Gastroesophageal sphincter (tissue), 4 donors: ENCODE measurements at regions not wholly inside any gene's neighbourhood (a gene's known extent, or its start where the extent isn't known, plus 50 kb on each side); places are given as distances from the start of the nearest gene placed in this dataset.

Experiments
- ATAC-seq: fragments of 150-250 bp; one replicate; pipeline ENCODE4 v1.9.1; 2016; ENCODE audit warnings: mild to moderate bottlenecking, moderate library complexity
- H3K27ac ChIP-seq, 4 donors: fragments of 200-600 bp; sonication (generic) in 3 of 4; 1 replicate in 3 of 4; 2 replicates in 1 of 4; pipeline ENCODE4 v1.5.1; 2016 to 2019
- H3K27me3 ChIP-seq: fragments of 200-600 bp; sonication (generic); one replicate; pipeline ENCODE4 v1.5.1; 2019
- H3K36me3 ChIP-seq, 2 donors: fragments of 200-600 bp; sonication (generic); one replicate each; pipeline ENCODE4 v1.5.1; 2019; ENCODE audit warnings: control low read depth in 1 of 2
- H3K4me1 ChIP-seq, 3 donors: fragments of 200-600 bp; sonication (generic); 1 replicate in 2 of 3; 2 replicates in 1 of 3; pipeline ENCODE4 v1.5.1; 2016 to 2019; ENCODE audit warnings: control low read depth in 2 of 3
- H3K4me3 ChIP-seq, 2 donors: fragments of 200-600 bp; sonication (generic); one replicate each; pipeline ENCODE4 v1.5.1; 2019; ENCODE audit warnings: mild to moderate bottlenecking in 1 of 2, moderate library complexity in 1 of 2
- H3K9me3 ChIP-seq, 3 donors: fragments of 200-600 bp; sonication (generic); one replicate each; pipeline ENCODE4 v1.5.1; 2017 to 2019; ENCODE audit warnings: control low read depth in 2 of 3
- EP300 ChIP-seq: sonication (generic); formaldehyde crosslinking; IDR thresholded peaks from one replicate; pipeline ENCODE4 v1.6.1; 2017; ENCODE audit warnings: antibody characterized with exemption, mild to moderate bottlenecking
- POLR2A ChIP-seq, 2 donors: fragments of 450-650 bp; IDR thresholded peaks; one replicate each; pipeline ENCODE4 v1.6.1; 2017; ENCODE audit warnings: antibody characterized with exemption in 2 of 2, mild to moderate bottlenecking in 2 of 2, moderate library complexity in 1 of 2
- POLR2AphosphoS5 ChIP-seq: sonication (generic); formaldehyde crosslinking; IDR thresholded peaks from one replicate; pipeline ENCODE4 v1.6.1; 2017; ENCODE audit warnings: antibody characterized with exemption
- WGBS, 2 donors: methylation state at CpG; one replicate each; pipeline ENCODE4 v1.1.5; 2018; ENCODE audit warnings: low coverage in 1 of 2; 5-methylcytosine and 5-hydroxymethylcytosine counted together
- TF ChIP-seq, protein P1 (sequence below), 4 experiments: fragments of 200-600 bp in 2 of 4; fragments of 450-650 bp in 2 of 4; sonication (generic) in 1 of 4; IDR thresholded peaks; one replicate each; pipeline ENCODE4 v1.5.1; 2017 to 2019; ENCODE audit warnings: antibody characterized with exemption in 4 of 4, mild to moderate bottlenecking in 2 of 4, moderate library complexity in 2 of 4

DNA sequence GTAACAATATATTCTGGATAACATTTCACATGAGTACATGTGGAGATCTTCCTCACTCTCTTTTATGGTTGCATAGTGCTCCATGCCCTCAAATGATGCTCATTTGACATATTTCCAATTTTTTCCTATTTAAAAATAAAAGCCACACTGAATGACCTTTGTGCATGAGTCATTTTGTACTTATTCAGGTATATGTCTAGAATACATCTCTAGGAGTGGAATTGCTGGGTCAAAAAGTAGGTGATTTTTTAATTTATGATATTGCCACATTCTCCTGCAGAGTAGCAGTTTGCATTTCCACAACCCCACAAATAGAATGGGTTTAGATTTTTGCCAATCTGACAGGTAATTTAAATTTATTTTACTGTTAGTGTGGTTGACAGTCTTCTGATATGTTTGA, 104.8 kb downstream of the RPAP3 start:
- H3K9me3 ChIP-seq = no peaks in the 10 kb centered on the region
- no peaks in the 10 kb centered on the region for H3K27me3 ChIP-seq
- H3K4me1 ChIP-seq = no peaks in the 10 kb centered on the region
- TF ChIP-seq EP300 (no peak), POLR2AphosphoS5 (no peak), POLR2A (IDR thresholded peaks at IDR 0.05) (no peak)
- TF ChIP-seq, protein P1, sequence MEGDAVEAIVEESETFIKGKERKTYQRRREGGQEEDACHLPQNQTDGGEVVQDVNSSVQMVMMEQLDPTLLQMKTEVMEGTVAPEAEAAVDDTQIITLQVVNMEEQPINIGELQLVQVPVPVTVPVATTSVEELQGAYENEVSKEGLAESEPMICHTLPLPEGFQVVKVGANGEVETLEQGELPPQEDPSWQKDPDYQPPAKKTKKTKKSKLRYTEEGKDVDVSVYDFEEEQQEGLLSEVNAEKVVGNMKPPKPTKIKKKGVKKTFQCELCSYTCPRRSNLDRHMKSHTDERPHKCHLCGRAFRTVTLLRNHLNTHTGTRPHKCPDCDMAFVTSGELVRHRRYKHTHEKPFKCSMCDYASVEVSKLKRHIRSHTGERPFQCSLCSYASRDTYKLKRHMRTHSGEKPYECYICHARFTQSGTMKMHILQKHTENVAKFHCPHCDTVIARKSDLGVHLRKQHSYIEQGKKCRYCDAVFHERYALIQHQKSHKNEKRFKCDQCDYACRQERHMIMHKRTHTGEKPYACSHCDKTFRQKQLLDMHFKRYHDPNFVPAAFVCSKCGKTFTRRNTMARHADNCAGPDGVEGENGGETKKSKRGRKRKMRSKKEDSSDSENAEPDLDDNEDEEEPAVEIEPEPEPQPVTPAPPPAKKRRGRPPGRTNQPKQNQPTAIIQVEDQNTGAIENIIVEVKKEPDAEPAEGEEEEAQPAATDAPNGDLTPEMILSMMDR (IDR thresholded peaks at IDR 0.05) = no peak
- H3K4me3 ChIP-seq = no peak overlapping the region
- no peak overlapping the region for H3K27ac ChIP-seq
- no peak for ATAC-seq
- no peaks in the 10 kb centered on the region for H3K36me3 ChIP-seq

DNA sequence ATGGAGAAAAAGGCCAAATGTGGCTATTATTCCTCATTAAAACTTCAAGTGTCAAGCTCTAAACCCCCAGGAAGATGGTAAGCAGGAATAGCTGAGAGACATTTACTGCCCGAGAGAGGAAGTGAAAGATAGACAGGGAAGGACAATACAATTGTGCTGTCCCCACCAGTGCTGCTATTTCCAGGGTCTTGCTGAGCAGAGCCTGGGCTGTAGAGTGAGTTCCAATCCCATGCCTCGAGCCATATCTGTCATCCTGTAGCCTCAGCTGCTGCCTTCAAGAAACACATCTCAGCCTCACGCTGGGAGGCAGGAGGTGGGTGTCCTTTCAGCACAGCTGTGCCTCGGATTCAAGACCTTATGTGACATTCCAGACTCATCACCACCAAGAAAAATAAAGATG, 114.0 kb downstream of the RPAP3 start:
- 28 to 67% methylated on average over 2 to 3 of the region's 4 CpGs for WGBS, 2 donors
- no peak for TF ChIP-seq EP300
- TF ChIP-seq POLR2A (IDR thresholded peaks at IDR 0.05) = no peak
- TF ChIP-seq, protein P1 (IDR thresholded peaks at IDR 0.05) = no peak
- no peak for TF ChIP-seq POLR2AphosphoS5
- Histone ChIP-seq H3K4me1 (peaks cover 0 to 14% (median 0%) of the 10 kb centered on the region in 3 donors), H3K4me3 (no peak overlapping the region), H3K27ac (peak overlapping the region in 3 of 4 donors; percentile 15 to 22 (median 20)), H3K9me3 (no peaks in the 10 kb centered on the region), H3K27me3 (no peaks in the 10 kb centered on the region), H3K36me3 (no peaks in the 10 kb centered on the region)
- ATAC-seq = no peak

DNA sequence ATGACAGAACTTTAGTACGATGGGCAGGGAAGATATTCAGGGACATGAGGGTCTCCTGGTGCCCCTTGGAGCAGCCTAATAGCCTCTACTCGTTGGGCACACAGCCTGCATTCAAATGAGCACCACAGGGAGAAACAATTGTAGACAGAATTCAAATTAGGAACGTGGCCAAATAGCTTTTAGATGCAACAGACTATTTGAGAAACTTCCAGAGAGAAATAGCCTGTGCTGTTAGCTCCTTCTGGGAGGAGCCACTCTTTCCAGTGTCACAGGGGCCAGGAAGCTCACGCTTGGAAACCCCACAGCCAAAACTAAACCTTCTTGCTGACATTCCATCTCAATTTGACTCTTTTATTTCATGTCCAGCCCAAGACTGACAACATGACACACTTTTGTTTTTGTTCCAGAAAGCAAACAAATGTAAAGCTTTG, 114.5 kb downstream of the RPAP3 start:
- no peak for TF ChIP-seq POLR2A (IDR thresholded peaks at IDR 0.05)
- TF ChIP-seq POLR2AphosphoS5 = no peak
- no peaks in the 10 kb centered on the region for H3K36me3 ChIP-seq
- H3K4me1 ChIP-seq = peaks cover 0 to 14% (median 0%) of the 10 kb centered on the region in 3 donors
- ATAC-seq = peak; percentile 10
- no peaks in the 10 kb centered on the region for H3K9me3 ChIP-seq
- H3K27me3 ChIP-seq = no peaks in the 10 kb centered on the region
- 29 to 67% methylated on average over 1 to 3 of the region's 4 CpGs for WGBS, 2 donors
- peak overlapping the region in 2 of 4 donors; percentile 15 to 22 for H3K27ac ChIP-seq
- no peak overlapping the region for H3K4me3 ChIP-seq

DNA sequence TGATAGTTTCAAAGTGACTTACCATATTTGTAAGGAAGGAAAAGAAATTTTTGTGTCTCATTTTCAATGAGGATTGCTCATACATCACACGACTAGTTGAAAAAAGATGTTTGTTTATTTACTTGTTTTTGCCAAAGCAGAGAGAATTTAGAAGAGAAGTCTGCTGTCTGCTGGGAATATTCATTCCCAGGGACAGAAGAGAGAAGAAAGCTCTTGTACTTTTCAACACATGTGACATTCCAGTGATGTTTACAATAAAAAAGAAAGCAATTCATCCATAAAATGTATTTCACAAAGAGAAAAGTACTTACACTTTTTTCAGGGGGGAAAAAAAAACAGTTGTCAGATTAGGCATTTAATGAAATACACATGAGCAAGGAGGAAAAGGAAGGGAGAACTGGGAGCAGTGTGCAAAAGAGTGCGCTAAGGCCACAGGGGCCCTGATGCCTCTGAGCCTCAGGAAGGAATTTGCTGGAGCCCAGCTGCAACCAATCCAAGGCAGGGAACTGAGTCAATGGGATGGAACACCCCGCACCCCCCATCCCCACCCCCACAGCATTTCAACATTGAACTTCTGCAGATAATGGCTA, 115.0 kb downstream of the RPAP3 start:
- no peak for TF ChIP-seq POLR2A (IDR thresholded peaks at IDR 0.05)
- TF ChIP-seq POLR2AphosphoS5 = no peak
- TF ChIP-seq, protein P1 (IDR thresholded peaks at IDR 0.05) = no peak
- Histone ChIP-seq H3K36me3 (no peaks in the 10 kb centered on the region), H3K9me3 (no peaks in the 10 kb centered on the region), H3K4me1 (peaks cover 0 to 14% (median 0%) of the 10 kb centered on the region in 3 donors), H3K27me3 (no peaks in the 10 kb centered on the region), H3K4me3 (no peak overlapping the region), H3K27ac (peak overlapping the region in 2 of 4 donors; percentile 15 to 22)
- 23 to 49% methylated on average over 2 to 3 of the region's 3 CpGs for WGBS, 2 donors
- peak; percentile 31 for ATAC-seq

DNA sequence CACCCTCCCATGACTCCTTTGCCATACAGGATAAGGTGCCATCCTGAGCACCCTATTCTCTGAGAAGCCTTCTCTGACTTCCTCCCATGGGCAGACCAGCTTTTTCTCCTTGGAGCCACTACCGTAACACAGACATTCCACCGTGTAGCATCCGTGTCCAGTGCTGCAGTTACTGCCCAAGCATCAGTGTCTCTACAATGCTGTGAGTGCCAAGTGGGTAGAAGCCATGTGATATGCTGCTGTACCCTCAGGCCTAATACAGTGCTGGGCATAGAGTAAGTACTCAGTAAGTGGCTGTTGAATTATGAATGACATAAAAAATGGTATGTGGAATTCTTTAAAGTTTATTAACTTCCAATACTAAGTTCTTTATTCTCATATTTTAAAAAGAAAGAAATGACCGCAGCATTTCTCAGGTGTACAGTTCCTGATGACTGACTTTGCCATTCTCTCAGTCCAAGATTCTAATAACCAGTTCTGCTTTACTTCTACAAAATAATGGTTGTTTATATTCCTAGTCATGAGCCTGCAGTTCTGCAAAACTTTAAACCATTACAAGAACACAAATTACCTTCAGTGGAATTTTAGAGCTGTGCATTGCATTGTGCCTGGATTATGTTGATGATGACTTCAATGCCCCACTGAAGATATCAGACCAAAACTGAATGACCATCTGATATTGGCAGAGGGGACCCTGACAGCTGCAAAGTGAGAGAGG, 118.7 kb downstream of the RPAP3 start:
- no peaks in the 10 kb centered on the region for H3K9me3 ChIP-seq
- WGBS, 2 donors = 60 to 100% methylated on average over 1 to 4 of the region's 4 CpGs
- H3K4me3 ChIP-seq = no peak overlapping the region
- TF ChIP-seq POLR2A (IDR thresholded peaks at IDR 0.05) = no peak
- TF ChIP-seq POLR2AphosphoS5 = no peak
- TF ChIP-seq, protein P1 (IDR thresholded peaks at IDR 0.05) = no peak
- TF ChIP-seq EP300 = no peak
- H3K27ac ChIP-seq = no peak overlapping the region
- H3K36me3 ChIP-seq = no peaks in the 10 kb centered on the region
- peaks cover 0 to 14% (median 0%) of the 10 kb centered on the region in 3 donors for H3K4me1 ChIP-seq
- no peaks in the 10 kb centered on the region for H3K27me3 ChIP-seq
- no peak for ATAC-seq
